Stimulated activated naive CD8-positive, alpha-beta T cell treated with anti-CD3 and anti-CD28 coated beads, Interleukin-15, Interleukin-2, amounts not matched to agents 100 U/mL and 50 U/mL, for 24 hours (primary cell): ENCODE measurements at regions not wholly inside any gene's neighbourhood (a gene's known extent, or its start where the extent isn't known, plus 50 kb on each side); places are given as distances from the start of the nearest gene placed in this dataset.

Experiments used
- ATAC-seq: fragments of 150-1000 bp; cut with Tn5 transposase; one replicate; pipeline ENCODE4 v1.10.0; 2021
- DNase-seq: peaks from one replicate; pipeline ENCODE4 v3.0.0; 2021

- DNase-seq: no peak
Observed at GRCh38 chrX:130974323-130974722, 71.3 kb upstream of the ENOX2 start.

GRCh38 chrX:130975947-130976346 lies 72.9 kb upstream of the ENOX2 start:
- DNase-seq (peak; percentile 15), ATAC-seq (peak; percentile 61)

More at GRCh38 chrX:130974323-130974722, 71.3 kb upstream of the ENOX2 start:
- ATAC-seq: no peak

- ATAC-seq (no peak), DNase-seq (no peak)
Observed at GRCh38 chrX:130981836-130982235, 76.3 kb upstream of the ARHGAP36 start.

- ATAC-seq: no peak
Observed at GRCh38 chrX:130984782-130985181, 73.4 kb upstream of the ARHGAP36 start.

GRCh38 chrX:130987241-130987640 lies 70.9 kb upstream of the ARHGAP36 start:
- ATAC-seq: no peak
- DNase-seq: no peak

More at GRCh38 chrX:130984782-130985181, 73.4 kb upstream of the ARHGAP36 start:
- no peak for DNase-seq

- no peak for ATAC-seq
- no peak for DNase-seq
Observed at GRCh38 chrX:130990723-130991122, 67.4 kb upstream of the ARHGAP36 start.

GRCh38 chrX:130994671-130995070 lies 63.5 kb upstream of the ARHGAP36 start:
- ATAC-seq (no peak), DNase-seq (peak; percentile 13)

- DNase-seq: no peak
- ATAC-seq: no peak
Observed at GRCh38 chrX:130995439-130995838, 62.7 kb upstream of the ARHGAP36 start.

- no peak for ATAC-seq
- no peak for DNase-seq
Observed at GRCh38 chrX:130997314-130997713, 60.8 kb upstream of the ARHGAP36 start.

- DNase-seq: no peak
- ATAC-seq: no peak
Observed at GRCh38 chrX:130999360-130999759, 58.8 kb upstream of the ARHGAP36 start.
